IMR-90 (cell line): ENCODE measurements at regions not wholly inside any gene's neighbourhood (a gene's known extent, or its start where the extent isn't known, plus 50 kb on each side); places are given as distances from the start of the nearest gene placed in this dataset.

Experiments
- ATAC-seq: fragments of 200-7000 bp; cut with Tn5 transposase; 2 replicates; pipeline ENCODE4 v1.9.1; 2020; ENCODE audit warnings: low read depth, mild to moderate bottlenecking, moderate library complexity
- BruUV-seq: library from RNA; stranded (reverse); fragments of 400-500 nt; replicated peaks from 2 replicates; lab custom pipeline; 2021; lab: Mats Ljungman, UMichigan
- CTCF ChIA-PET: fragments of 300-600 bp; formaldehyde crosslinking; extraction: SDS; loops from one replicate; lab custom pipeline; 2021; ENCODE audit warnings: antibody characterized with exemption; lab: Yijun Ruan, JAX
- POLR2A ChIA-PET: fragments of 300-600 bp; sonication (Branson Sonifier 250); formaldehyde crosslinking; loops from one replicate; lab custom pipeline; 2022; ENCODE audit warnings: antibody characterized with exemption; ENCODE audit not compliant: unreplicated experiment; lab: Charles Lee
- DNase-seq: peaks from one replicate; pipeline ENCODE4 v3.0.0; 2013
- H2AFZ ChIP-seq: replicated peaks from 2 replicates; pipeline ENCODE3; 2013; ENCODE audit warnings: low read length, mild to moderate bottlenecking; ENCODE audit not compliant: poor library complexity
- H2AK5ac ChIP-seq: 2 replicates; pipeline ENCODE4 v1.6.1; 2013; ENCODE audit warnings: low read depth, low read length, inconsistent platforms
- H2AK9ac ChIP-seq: replicated peaks from 2 replicates; pipeline ENCODE3; 2013; ENCODE audit warnings: mild to moderate bottlenecking, low read depth, low read length, moderate library complexity; ENCODE audit not compliant: poor library complexity
- H2BK120ac ChIP-seq: 2 replicates; pipeline ENCODE4 v1.6.1; 2013; ENCODE audit warnings: low read depth, low read length, inconsistent platforms
- H2BK15ac ChIP-seq: 3 replicates; pipeline ENCODE4 v1.6.1; 2013; ENCODE audit warnings: low read depth, low read length, inconsistent platforms
- H2BK20ac ChIP-seq: 2 replicates; pipeline ENCODE4 v1.6.1; 2013; ENCODE audit warnings: low read depth, mild to moderate bottlenecking, inconsistent platforms, low read length, moderate library complexity
- H2BK5ac ChIP-seq: 2 replicates; pipeline ENCODE4 v1.6.1; 2013; ENCODE audit warnings: mild to moderate bottlenecking, low read depth, low read length, inconsistent platforms; ENCODE audit not compliant: poor library complexity, severe bottlenecking
- H3K14ac ChIP-seq: replicated peaks from 2 replicates; pipeline ENCODE4 v1.6.1; 2013; ENCODE audit warnings: low read depth, low read length, inconsistent platforms
- H3K18ac ChIP-seq: 2 replicates; pipeline ENCODE4 v1.6.1; 2013; ENCODE audit warnings: low read depth, low read length, control low read depth
- H3K23ac ChIP-seq: 2 replicates; pipeline ENCODE4 v1.6.1; 2013; ENCODE audit warnings: low read depth, low read length, inconsistent platforms
- H3K27ac ChIP-seq: 2 replicates; pipeline ENCODE4 v1.5.1; 2013; ENCODE audit warnings: mild to moderate bottlenecking, control low read depth, low read length; ENCODE audit not compliant: insufficient read depth
- H3K27me3 ChIP-seq: 2 replicates; pipeline ENCODE4 v1.6.1; 2013; ENCODE audit warnings: low read length; ENCODE audit not compliant: control insufficient read depth, insufficient read depth
- H3K36me3 ChIP-seq: 2 replicates; pipeline ENCODE4 v1.6.1; 2013; ENCODE audit warnings: low read length, mixed read lengths; ENCODE audit not compliant: control insufficient read depth, insufficient read depth
- H3K4ac ChIP-seq: 2 replicates; pipeline ENCODE4 v1.6.1; 2013; ENCODE audit warnings: low read depth, low read length, inconsistent platforms
- H3K4me1 ChIP-seq: 2 replicates; pipeline ENCODE4 v1.6.1; 2013; ENCODE audit warnings: low read length, mixed read lengths; ENCODE audit not compliant: control insufficient read depth, insufficient read depth
- H3K4me2 ChIP-seq: 2 replicates; pipeline ENCODE4 v1.6.1; 2013; ENCODE audit warnings: low read depth, mild to moderate bottlenecking, control low read depth, low read length, moderate library complexity
- H3K4me3 ChIP-seq: 2 replicates; pipeline ENCODE4 v1.5.1; 2013; ENCODE audit warnings: low read depth, mild to moderate bottlenecking, control low read depth, low read length, moderate library complexity; ENCODE audit not compliant: insufficient read depth
- H3K56ac ChIP-seq: 2 replicates; pipeline ENCODE4 v1.6.1; 2013; ENCODE audit warnings: low read length, inconsistent platforms; ENCODE audit not compliant: insufficient read depth; ENCODE audit errors: extremely low read depth
- H3K79me1 ChIP-seq, 2 experiments: 2 replicates each; pipeline ENCODE4 v1.6.1; 2013; ENCODE audit warnings: low read length in 2 of 2, inconsistent platforms in 1 of 2, low read depth in 1 of 2
- H3K9ac ChIP-seq: 2 replicates; pipeline ENCODE4 v1.6.1; 2013; ENCODE audit warnings: low read depth, low read length, control low read depth
- H3K9me1 ChIP-seq: 2 replicates; pipeline ENCODE4 v1.6.1; 2013; ENCODE audit warnings: low read length, inconsistent platforms; ENCODE audit not compliant: insufficient read depth
- H3K9me3 ChIP-seq: 2 replicates; pipeline ENCODE4 v1.6.1; 2013; ENCODE audit warnings: low read length; ENCODE audit not compliant: control insufficient read depth, insufficient read depth
- H4K20me1 ChIP-seq: 2 replicates; pipeline ENCODE4 v1.6.1; 2013; ENCODE audit warnings: low read length, inconsistent platforms; ENCODE audit not compliant: insufficient read depth
- H4K5ac ChIP-seq: 2 replicates; pipeline ENCODE4 v1.6.1; 2013; ENCODE audit warnings: mild to moderate bottlenecking, low read depth, low read length, control low read depth
- H4K8ac ChIP-seq, 2 experiments: 2 replicates each; pipeline ENCODE4 v1.6.1; 2013; ENCODE audit warnings: low read depth in 2 of 2, low read length in 2 of 2, control low read depth in 1 of 2, inconsistent platforms in 1 of 2
- H4K91ac ChIP-seq: 2 replicates; pipeline ENCODE4 v1.6.1; 2013; ENCODE audit warnings: low read depth, low read length, inconsistent platforms; ENCODE audit not compliant: insufficient read depth
- BHLHE40 ChIP-seq: fragments of 150-350 bp; IDR thresholded peaks from 2 replicates; pipeline ENCODE4 v1.6.1; 2016; ENCODE audit warnings: mild to moderate bottlenecking, low read depth, low read length
- POLR2A ChIP-seq: IDR thresholded peaks from 2 replicates; pipeline ENCODE4 v1.6.1; 2012; ENCODE audit warnings: mild to moderate bottlenecking, low read depth, low read length
- WGBS, 2 experiments: methylation state at CpG; one replicate each; pipeline versions ENCODE4 v1.1.5 to v1.1.7; 2013; ENCODE audit warnings: missing lambda C conversion rate in 2 of 2; ENCODE audit not compliant: insufficient read length in 1 of 2; ENCODE audit errors: extremely low coverage in 2 of 2; 5-methylcytosine and 5-hydroxymethylcytosine counted together
- dilution Hi-C: fragments of 300-500 bp; cut with HindIII; formaldehyde crosslinking; loops from one replicate; pipeline ENCODE4 v1.14.3; 2018; ENCODE audit warnings: low sequenced_read_pairs; ENCODE audit not compliant: unreplicated experiment
- in situ Hi-C: fragments of 300-500 bp; cut with MboI; formaldehyde crosslinking; loops from 3 replicates; pipeline ENCODE4 v1.14.3; 2019; ENCODE audit warnings: low sequenced_read_pairs, inconsistent platforms, mixed read lengths
- intact Hi-C: fragments of 100-400 bp; cut with micrococcal nuclease; formaldehyde crosslinking; loops from 2 replicates; pipeline ENCODE4 v1.10.0; 2022

DNA sequence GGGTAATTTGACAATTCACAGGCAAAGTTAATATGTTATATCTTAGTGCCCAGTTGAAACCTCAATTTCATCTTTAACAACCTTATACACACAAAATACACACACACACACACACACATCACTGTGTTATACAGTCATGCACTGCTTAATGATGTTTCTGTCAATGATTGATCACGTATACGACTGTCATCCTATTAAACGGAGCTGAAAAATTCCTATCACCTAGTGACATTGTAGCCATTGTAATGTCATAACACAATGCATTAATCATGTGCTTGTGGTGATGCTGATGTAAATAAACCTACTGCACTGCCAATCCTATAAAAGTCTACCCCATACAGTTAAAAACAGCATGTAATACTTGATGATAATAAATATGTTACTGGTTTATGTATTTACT, 64.8 kb upstream of the HLA-E start:
- POLR2A ChIA-PET = no interaction called here
- Histone ChIP-seq H3K18ac (no peak overlapping the region), H2BK5ac (no peak overlapping the region), H2BK15ac (no peak overlapping the region), H3K9me3 (no peaks in the 10 kb centered on the region), H2BK20ac (no peak overlapping the region), H3K9me1 (no peaks in the 10 kb centered on the region), H4K20me1 (no peaks in the 10 kb centered on the region), H4K8ac (no peak overlapping the region), H3K4ac (no peak overlapping the region), H2AFZ (no peak overlapping the region), H2AK5ac (no peak overlapping the region), H3K27me3 (peaks cover 9% of the 10 kb centered on the region), H3K27ac (no peak overlapping the region), H3K56ac (no peak overlapping the region), H3K36me3 (no peaks in the 10 kb centered on the region), H2AK9ac (no peak overlapping the region), H2BK120ac (no peak overlapping the region), H3K23ac (no peak overlapping the region), H3K9ac (no peak overlapping the region), H3K4me3 (no peak overlapping the region), H3K79me1 (no peaks in the 10 kb centered on the region), H4K91ac (no peak overlapping the region), H3K4me1 (no peaks in the 10 kb centered on the region), H3K4me2 (no peak overlapping the region), H3K14ac (no peak overlapping the region), H4K5ac (no peak overlapping the region)
- DNase-seq (no peak), ATAC-seq (no peak)
- TF ChIP-seq POLR2A (no peak), BHLHE40 (no peak)
- CTCF ChIA-PET = interaction anchor here (1.3 kb wide), 1 partner anchor 10 kb away, joined by 3 read pairs; no protein-coding TSS in a partner anchor
- no CpG with 5 or more reads among the region's 3 CpGs for WGBS, 2 experiments
- no TSS peak for BruUV-seq
- in situ Hi-C loops (no loop called here), dilution Hi-C loops (no loop called here), intact Hi-C loops (no loop called here)
